NCI-H526 (cell line): ENCODE measurements at regions not wholly inside any gene's neighbourhood (a gene's known extent, or its start where the extent isn't known, plus 50 kb on each side); places are given as distances from the start of the nearest gene placed in this dataset.

ENCODE experiments used
- DNase-seq, 2 experiments: peaks; one replicate each; lab custom pipeline; 2025; lab: John Stamatoyannopoulos, UW

GRCh38 chr11:70703141-70704064, 305.1 kb downstream of the CTTN start:
- DNase-seq = peak in 1 of 2 experiments; percentile 20

GRCh38 chr11:70705097-70705496, 306.8 kb downstream of the CTTN start:
- no peak for DNase-seq

- no peak for DNase-seq
Observed at GRCh38 chr11:70705930-70706329, 307.6 kb downstream of the CTTN start.

- DNase-seq = no peak
Observed at GRCh38 chr11:70707821-70708220, 309.5 kb downstream of the CTTN start.

- no peak for DNase-seq
Observed at GRCh38 chr11:70709596-70709995, 311.3 kb downstream of the CTTN start.

GRCh38 chr11:70710192-70710591, 311.9 kb downstream of the CTTN start:
- DNase-seq = no peak

GRCh38 chr11:70710601-70711000, 312.3 kb downstream of the CTTN start:
- no peak for DNase-seq

GRCh38 chr11:70711095-70711910, 313.0 kb downstream of the CTTN start:
- DNase-seq = no peak

- DNase-seq = no peak
Observed at GRCh38 chr11:70711911-70712185, 313.5 kb downstream of the CTTN start.

GRCh38 chr11:70712471-70712870, 314.1 kb downstream of the CTTN start:
- DNase-seq = peak in 1 of 2 experiments; percentile 53

- DNase-seq = no peak
Observed at GRCh38 chr11:70713086-70713835, 314.9 kb downstream of the CTTN start.

- DNase-seq = peak in 1 of 2 experiments; percentile 30
Observed at GRCh38 chr11:70713988-70714665, 315.8 kb downstream of the CTTN start.

GRCh38 chr11:70715166-70715951, 317.0 kb downstream of the CTTN start:
- peak; percentile 42 to 75 for DNase-seq

- DNase-seq = no peak
Observed at GRCh38 chr11:70716216-70716615, 317.9 kb downstream of the CTTN start.

- no peak for DNase-seq
Observed at GRCh38 chr11:70716986-70717775, 318.9 kb downstream of the CTTN start.

- DNase-seq = no peak
Observed at GRCh38 chr11:70717936-70718595, 319.7 kb downstream of the CTTN start.

- no peak for DNase-seq
Observed at GRCh38 chr11:70719516-70719915, 321.2 kb downstream of the CTTN start.

GRCh38 chr11:70720281-70720680, 322.0 kb downstream of the CTTN start:
- no peak for DNase-seq

- DNase-seq = no peak
Observed at GRCh38 chr11:70721006-70721405, 322.7 kb downstream of the CTTN start.

- no peak for DNase-seq
Observed at GRCh38 chr11:70725278-70725677, 326.9 kb downstream of the CTTN start.
